ENCODE measurements at regions not wholly inside any gene's neighbourhood (a gene's known extent, or its start where the extent isn't known, plus 50 kb on each side); places are given as distances from the start of the nearest gene placed in this dataset.

DNA sequence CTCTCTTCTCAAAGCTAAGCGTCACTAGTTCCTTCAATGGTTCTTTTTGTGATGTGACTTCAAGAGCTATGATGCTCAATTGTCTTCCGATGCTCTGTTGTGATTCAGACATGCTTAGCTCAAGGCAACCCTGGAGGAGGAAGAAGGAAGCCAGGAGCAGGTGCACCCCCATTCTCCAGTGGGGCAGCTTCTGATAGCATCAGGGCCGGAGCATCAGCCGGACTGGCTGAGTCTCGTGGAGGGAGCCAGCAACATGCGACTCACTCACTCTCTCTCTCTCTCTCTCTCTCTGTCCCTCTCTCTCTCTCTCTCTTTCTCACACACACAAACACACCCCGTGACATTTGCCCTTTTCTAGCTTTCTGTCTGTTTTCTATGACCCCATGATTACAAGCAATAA lies 140.2 kb downstream of the HSD17B3 start:
- Histone ChIP-seq H3K9me2 (ENCODE audit: low read depth, low read length) (no peaks in the 10 kb centered on the region), H4K20me1 (ENCODE audit: insufficient read depth, low read length) (no peaks in the 10 kb centered on the region), H3K9me3 (ENCODE audit: low read length) (no peaks in the 10 kb centered on the region), H2AFZ (ENCODE audit: low read length) (no peak overlapping the region), H3K9ac (ENCODE audit: low read length) (no peak overlapping the region), H3K4me1 (ENCODE audit: insufficient read depth, low read length, severe bottlenecking) (no peaks in the 10 kb centered on the region), H3K36me3 (ENCODE audit: insufficient read depth, low read length) (no peaks in the 10 kb centered on the region), H3F3A (ENCODE audit: insufficient read depth, low read length) (no peaks in the 10 kb centered on the region), H3K79me2 (ENCODE audit: insufficient read depth, low read length) (no peaks in the 10 kb centered on the region), H3K4me3 (ENCODE audit: low read depth, low read length, poor library complexity, severe bottlenecking) (no peak overlapping the region), H3K4me2 (ENCODE audit: low read length) (no peak overlapping the region), H3K27ac (ENCODE audit: low read depth, low read length, poor library complexity, severe bottlenecking) (no peak overlapping the region), H3K27me3 (ENCODE audit: insufficient read depth, low read length) (no peaks in the 10 kb centered on the region)
- TF ChIP-seq EZH2 (IDR thresholded peaks at IDR 0.05; ENCODE audit: borderline replicate concordance, low read length) = no peak
- TF ChIP-seq, protein P1, sequence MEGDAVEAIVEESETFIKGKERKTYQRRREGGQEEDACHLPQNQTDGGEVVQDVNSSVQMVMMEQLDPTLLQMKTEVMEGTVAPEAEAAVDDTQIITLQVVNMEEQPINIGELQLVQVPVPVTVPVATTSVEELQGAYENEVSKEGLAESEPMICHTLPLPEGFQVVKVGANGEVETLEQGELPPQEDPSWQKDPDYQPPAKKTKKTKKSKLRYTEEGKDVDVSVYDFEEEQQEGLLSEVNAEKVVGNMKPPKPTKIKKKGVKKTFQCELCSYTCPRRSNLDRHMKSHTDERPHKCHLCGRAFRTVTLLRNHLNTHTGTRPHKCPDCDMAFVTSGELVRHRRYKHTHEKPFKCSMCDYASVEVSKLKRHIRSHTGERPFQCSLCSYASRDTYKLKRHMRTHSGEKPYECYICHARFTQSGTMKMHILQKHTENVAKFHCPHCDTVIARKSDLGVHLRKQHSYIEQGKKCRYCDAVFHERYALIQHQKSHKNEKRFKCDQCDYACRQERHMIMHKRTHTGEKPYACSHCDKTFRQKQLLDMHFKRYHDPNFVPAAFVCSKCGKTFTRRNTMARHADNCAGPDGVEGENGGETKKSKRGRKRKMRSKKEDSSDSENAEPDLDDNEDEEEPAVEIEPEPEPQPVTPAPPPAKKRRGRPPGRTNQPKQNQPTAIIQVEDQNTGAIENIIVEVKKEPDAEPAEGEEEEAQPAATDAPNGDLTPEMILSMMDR (IDR thresholded peaks at IDR 0.05; ENCODE audit: low read length) = no peak

DNA sequence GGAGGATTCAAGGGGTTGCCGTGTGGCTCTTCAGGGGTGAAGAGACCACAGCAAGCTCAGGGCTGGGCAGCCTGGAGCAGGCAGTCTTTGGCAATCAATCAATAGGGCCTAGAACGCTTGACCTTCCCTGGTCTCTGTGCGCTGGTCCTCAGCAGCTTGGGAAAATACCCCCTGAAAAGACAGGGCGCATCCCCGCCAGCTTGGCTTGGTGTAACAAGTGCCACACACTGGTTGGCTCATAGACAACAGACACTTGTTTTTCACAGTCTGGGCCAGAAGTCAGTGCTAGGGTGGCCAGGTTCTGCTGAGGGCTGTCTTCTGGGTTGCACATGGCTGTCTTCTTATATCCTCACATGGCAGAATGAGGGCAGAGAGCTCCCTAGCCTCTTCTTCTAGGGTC lies 141.1 kb downstream of the HSD17B3 start:
- Histone ChIP-seq H3K27ac (ENCODE audit: low read depth, low read length, poor library complexity, severe bottlenecking) (no peak overlapping the region), H3K4me2 (ENCODE audit: low read length) (no peak overlapping the region), H3K27me3 (ENCODE audit: insufficient read depth, low read length) (no peaks in the 10 kb centered on the region), H2AFZ (ENCODE audit: low read length) (no peak overlapping the region), H4K20me1 (ENCODE audit: insufficient read depth, low read length) (no peaks in the 10 kb centered on the region), H3K36me3 (ENCODE audit: insufficient read depth, low read length) (no peaks in the 10 kb centered on the region), H3K9ac (ENCODE audit: low read length) (no peak overlapping the region), H3K9me2 (ENCODE audit: low read depth, low read length) (no peaks in the 10 kb centered on the region), H3F3A (ENCODE audit: insufficient read depth, low read length) (no peaks in the 10 kb centered on the region), H3K79me2 (ENCODE audit: insufficient read depth, low read length) (no peaks in the 10 kb centered on the region), H3K4me3 (ENCODE audit: low read depth, low read length, poor library complexity, severe bottlenecking) (no peak overlapping the region), H3K9me3 (ENCODE audit: low read length) (no peaks in the 10 kb centered on the region), H3K4me1 (ENCODE audit: insufficient read depth, low read length, severe bottlenecking) (no peaks in the 10 kb centered on the region)
- no peak for TF ChIP-seq EZH2 (IDR thresholded peaks at IDR 0.05; ENCODE audit: borderline replicate concordance, low read length)
- TF ChIP-seq, protein P1 (IDR thresholded peaks at IDR 0.05; ENCODE audit: low read length) = no peak

DNA sequence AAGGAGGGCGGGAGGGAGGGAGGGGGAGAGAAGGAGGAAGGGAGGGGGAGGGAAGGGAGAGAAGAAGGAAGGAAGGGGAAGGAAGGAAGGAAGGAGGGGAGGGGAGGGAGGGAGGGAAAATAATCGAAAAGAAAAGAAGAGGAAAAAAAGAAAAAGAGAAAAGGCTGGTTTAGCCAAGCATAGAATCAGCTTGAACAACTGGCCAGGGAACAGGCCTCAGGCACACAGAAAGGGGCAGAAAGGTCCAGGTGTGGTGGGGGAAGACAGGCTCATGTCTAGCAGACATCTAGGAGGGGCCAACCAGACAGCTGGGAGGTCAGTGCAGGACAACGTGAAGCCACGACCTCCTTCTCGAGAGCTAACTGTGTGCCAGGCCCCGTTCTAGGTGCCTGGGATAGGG lies 141.8 kb downstream of the HSD17B3 start:
- Histone ChIP-seq H3K79me2 (ENCODE audit: insufficient read depth, low read length) (no peaks in the 10 kb centered on the region), H3K9ac (ENCODE audit: low read length) (no peak overlapping the region), H3K9me2 (ENCODE audit: low read depth, low read length) (no peaks in the 10 kb centered on the region), H3K27me3 (ENCODE audit: insufficient read depth, low read length) (no peaks in the 10 kb centered on the region), H3F3A (ENCODE audit: insufficient read depth, low read length) (no peaks in the 10 kb centered on the region), H4K20me1 (ENCODE audit: insufficient read depth, low read length) (no peaks in the 10 kb centered on the region), H3K36me3 (ENCODE audit: insufficient read depth, low read length) (no peaks in the 10 kb centered on the region), H3K4me2 (ENCODE audit: low read length) (no peak overlapping the region), H3K27ac (ENCODE audit: low read depth, low read length, poor library complexity, severe bottlenecking) (no peak overlapping the region), H3K9me3 (ENCODE audit: low read length) (no peaks in the 10 kb centered on the region), H3K4me3 (ENCODE audit: low read depth, low read length, poor library complexity, severe bottlenecking) (no peak overlapping the region), H2AFZ (ENCODE audit: low read length) (no peak overlapping the region), H3K4me1 (ENCODE audit: insufficient read depth, low read length, severe bottlenecking) (no peaks in the 10 kb centered on the region)
- no peak for TF ChIP-seq EZH2 (IDR thresholded peaks at IDR 0.05; ENCODE audit: borderline replicate concordance, low read length)
- TF ChIP-seq, protein P1 (IDR thresholded peaks at IDR 0.05; ENCODE audit: low read length) = no peak
